SK-N-SH (cell line): ENCODE measurements at regions not wholly inside any gene's neighbourhood (a gene's known extent, or its start where the extent isn't known, plus 50 kb on each side); places are given as distances from the start of the nearest gene placed in this dataset.

ENCODE experiments used
- CTCF ChIA-PET: fragments of 300-600, 350-600 bp; formaldehyde crosslinking; extraction: SDS; loops from one replicate; lab custom pipeline; 2021; lab: Yijun Ruan, JAX
- POLR2A ChIA-PET: fragments of 350-600 bp; sonication (Branson Sonifier 250); formaldehyde crosslinking; extraction: SDS; loops from one replicate; lab custom pipeline; 2020; ENCODE audit warnings: antibody characterized with exemption, inconsistent platforms; lab: Yijun Ruan, JAX
- DNase-seq: peaks from one replicate; pipeline ENCODE4 v3.0.0; 2012
- H2AFZ ChIP-seq: fragments of 200-600 bp; sonication (generic); 2 replicates; pipeline ENCODE4 v1.8.1; 2016; ENCODE audit warnings: antibody characterized with exemption, mild to moderate bottlenecking, low read depth
- H3F3A ChIP-seq: fragments of 200-600 bp; sonication (generic); replicated peaks from 2 replicates; pipeline ENCODE3; 2016; ENCODE audit warnings: antibody characterized with exemption, mild to moderate bottlenecking; ENCODE audit not compliant: insufficient read depth
- H3K27ac ChIP-seq, 2 experiments: fragments of 200-500 bp in 1 of 2; fragments of 200-600 bp in 1 of 2; sonication (Bioruptor generic) in 1 of 2; sonication (generic), shearing (Covaris generic) in 1 of 2; 2 replicates each; pipeline versions ENCODE4 v1.5.1 to v1.6.1; 2014 to 2016; ENCODE audit warnings: low read depth in 2 of 2, inconsistent platforms in 1 of 2, low read length in 1 of 2, mild to moderate bottlenecking in 1 of 2, mixed read lengths in 1 of 2
- H3K27me3 ChIP-seq: fragments of 200-600 bp; sonication (generic), shearing (Covaris generic); 2 replicates; pipeline ENCODE4 v1.6.1; 2016; ENCODE audit warnings: mixed run types; ENCODE audit not compliant: insufficient read depth
- H3K36me3 ChIP-seq, 2 experiments: fragments of 200-500 bp in 1 of 2; fragments of 200-600 bp in 1 of 2; sonication (Bioruptor generic) in 1 of 2; sonication (generic) in 1 of 2; replicated peaks in 1 of 2; 2 replicates each; pipeline versions ENCODE3 to v1.5.1; 2014 to 2016; ENCODE audit warnings: low read length in 1 of 2, mild to moderate bottlenecking in 1 of 2; ENCODE audit not compliant: insufficient read depth in 2 of 2, control insufficient read depth in 1 of 2
- H3K4me1 ChIP-seq, 2 experiments: fragments of 200-500 bp in 1 of 2; fragments of 200-600 bp in 1 of 2; sonication (Bioruptor generic) in 1 of 2; sonication (generic), shearing (Covaris generic) in 1 of 2; 2 replicates each; pipeline versions ENCODE4 v1.5.1 to v1.6.1; 2014 to 2016; ENCODE audit warnings: low read depth in 1 of 2, low read length in 1 of 2, mixed run types in 1 of 2; ENCODE audit not compliant: insufficient read depth in 2 of 2, control insufficient read depth in 1 of 2
- H3K4me2 ChIP-seq: fragments of 200-600 bp; sonication (generic), shearing (Covaris generic); 2 replicates; pipeline ENCODE4 v1.6.1; 2017; ENCODE audit warnings: mixed run types
- H3K4me3 ChIP-seq, 2 experiments: fragments of 200-500 bp in 1 of 2; fragments of 200-600 bp in 1 of 2; sonication (Bioruptor generic) in 1 of 2; sonication (generic), shearing (Covaris generic) in 1 of 2; 2 replicates each; pipeline versions ENCODE4 v1.5.1 to v1.8.1; 2014 to 2016; ENCODE audit warnings: low read depth in 2 of 2, inconsistent platforms in 1 of 2, low read length in 1 of 2, mild to moderate bottlenecking in 1 of 2, mixed read lengths in 1 of 2, moderate library complexity in 1 of 2
- H3K79me2 ChIP-seq: fragments of 200-600 bp; sonication (generic); 2 replicates; pipeline ENCODE4 v1.8.1; 2017; ENCODE audit warnings: mild to moderate bottlenecking; ENCODE audit not compliant: insufficient read depth
- H3K9ac ChIP-seq: fragments of 200-600 bp; sonication (generic); 2 replicates; pipeline ENCODE4 v1.6.1; 2017; ENCODE audit warnings: mixed run types
- H3K9me2 ChIP-seq: fragments of 200-600 bp; sonication (generic); 2 replicates; pipeline ENCODE4 v1.6.1; 2017; ENCODE audit warnings: mixed run types
- H3K9me3 ChIP-seq: fragments of 200-600 bp; sonication (generic); 2 replicates; pipeline ENCODE4 v1.6.1; 2017; ENCODE audit warnings: mixed run types, mild to moderate bottlenecking, moderate library complexity
- H4K20me1 ChIP-seq: fragments of 200-600 bp; sonication (generic); 2 replicates; pipeline ENCODE4 v1.6.1; 2017; ENCODE audit warnings: mild to moderate bottlenecking, mixed run types; ENCODE audit not compliant: insufficient read depth
- CHD2 ChIP-seq: fragments of 150-350 bp; IDR thresholded peaks from 2 replicates; pipeline ENCODE4 v1.6.1; 2018; ENCODE audit warnings: low read length; ENCODE audit not compliant: partially characterized antibody
- CTCF ChIP-seq: fragments of 200-600 bp; sonication (generic); IDR thresholded peaks from 2 replicates; pipeline ENCODE4 v1.6.1; 2017; ENCODE audit warnings: antibody characterized with exemption, mild to moderate bottlenecking, moderate library complexity
- EZH2phosphoT487 ChIP-seq: fragments of 200-600 bp; sonication (generic); IDR thresholded peaks from 2 replicates; pipeline ENCODE4 v1.6.1; 2017; ENCODE audit warnings: low read depth, mixed run types, mild to moderate bottlenecking, antibody characterized with exemption, moderate library complexity, borderline replicate concordance
- FOXM1 ChIP-seq: IDR thresholded peaks from 2 replicates; pipeline ENCODE4 v1.4.0; 2012; ENCODE audit warnings: low read depth, mild to moderate bottlenecking
- GABPA ChIP-seq: IDR thresholded peaks from 2 replicates; pipeline ENCODE4 v1.4.0; 2012; ENCODE audit warnings: low read depth, mild to moderate bottlenecking
- GATA2 ChIP-seq: sonication (generic); formaldehyde crosslinking; IDR thresholded peaks from 2 replicates; pipeline ENCODE4 v1.5.0; 2020; ENCODE audit warnings: mild to moderate bottlenecking, missing genetic modification reagents
- IRF3 ChIP-seq: fragments of 150-350 bp; IDR thresholded peaks from 2 replicates; pipeline ENCODE4 v1.6.1; 2016; ENCODE audit warnings: mild to moderate bottlenecking, low read depth, low read length
- JUND ChIP-seq: IDR thresholded peaks from 2 replicates; pipeline ENCODE4 v1.4.0; 2012
- NRF1 ChIP-seq: IDR thresholded peaks from 2 replicates; pipeline ENCODE4 v1.6.1; 2012; ENCODE audit warnings: low read depth, mild to moderate bottlenecking, low read length
- POLR2AphosphoS5 ChIP-seq: IDR thresholded peaks from 2 replicates; pipeline ENCODE4 v1.6.1; 2012; ENCODE audit warnings: low read depth, low read length
- RAD21 ChIP-seq: IDR thresholded peaks from 2 replicates; pipeline ENCODE4 v1.6.1; 2012; ENCODE audit warnings: mild to moderate bottlenecking, low read length
- TAF1 ChIP-seq: IDR thresholded peaks from 2 replicates; pipeline ENCODE4 v1.6.1; 2012; ENCODE audit warnings: low read depth, mild to moderate bottlenecking, low read length, moderate library complexity, borderline replicate concordance
- TCF12 ChIP-seq: IDR thresholded peaks from 2 replicates; pipeline ENCODE4 v1.4.0; 2012
- USF1 ChIP-seq: IDR thresholded peaks from 2 replicates; pipeline ENCODE4 v1.4.0; 2012; ENCODE audit warnings: low read depth, borderline replicate concordance
- USF2 ChIP-seq: fragments of 150-350 bp; IDR thresholded peaks from 2 replicates; pipeline ENCODE4 v1.6.1; 2017; ENCODE audit warnings: antibody characterized with exemption, low read length, low read depth, borderline replicate concordance
- YY1 ChIP-seq: IDR thresholded peaks from 2 replicates; pipeline ENCODE4 v1.4.0; 2012; ENCODE audit warnings: low read depth, mild to moderate bottlenecking
- ZBTB33 ChIP-seq: IDR thresholded peaks from 2 replicates; pipeline ENCODE4 v1.4.0; 2012; ENCODE audit warnings: low read depth, borderline replicate concordance
- WGBS: methylation state at CpG from one replicate; pipeline ENCODE4 v1.1.6; 2017; ENCODE audit warnings: low lambda C conversion rate; 5-methylcytosine and 5-hydroxymethylcytosine counted together

GRCh38 chr7:145919712-145920111 is 196.9 kb upstream of the CNTNAP2 start:
- Histone ChIP-seq H3F3A (no peaks in the 10 kb centered on the region), H2AFZ (no peak overlapping the region), H3K4me3 (no peak overlapping the region), H3K9me2 (no peaks in the 10 kb centered on the region), H3K36me3 (no peaks in the 10 kb centered on the region), H3K9me3 (0 out of 2 replicates have a peak, but pooled peaks cover 3% of the 10 kb centered on the region), H3K79me2 (no peaks in the 10 kb centered on the region), H3K4me1 (no peaks in the 10 kb centered on the region), H3K27ac (no peak overlapping the region), H4K20me1 (no peaks in the 10 kb centered on the region), H3K4me2 (no peak overlapping the region), H3K27me3 (no peaks in the 10 kb centered on the region), H3K9ac (no peak overlapping the region)
- DNase-seq = no peak
- ChIA-PET POLR2A (no interaction called here), CTCF (no interaction called here)
- 4% methylated on average over 1 of the region's 1 CpG for WGBS
- TF ChIP-seq FOXM1 (no peak), USF2 (no peak), JUND (no peak), USF1 (no peak), EZH2phosphoT487 (no peak), GATA2 (no peak), RAD21 (no peak), CHD2 (no peak), POLR2AphosphoS5 (no peak), YY1 (no peak), CTCF (no peak), GABPA (no peak), IRF3 (no peak), NRF1 (no peak), TCF12 (no peak), ZBTB33 (no peak), TAF1 (no peak)
